ENCODE measurements at regions not wholly inside any gene's neighbourhood (a gene's known extent, or its start where the extent isn't known, plus 50 kb on each side); places are given as distances from the start of the nearest gene placed in this dataset.

- H3K27ac Mint-ChIP-seq = no peak overlapping the region
- Histone ChIP-seq H3K4me2 (no peak overlapping the region), H3K27ac (no peak overlapping the region), H3K4me1 (no peaks in the 10 kb centered on the region), H3K36me3 (no peaks in the 10 kb centered on the region), H3K79me2 (ENCODE audit: low read depth) (no peaks in the 10 kb centered on the region), H3K9me3 (ENCODE audit: low read depth) (no peaks in the 10 kb centered on the region), H3K4me3 (no peak overlapping the region), H3K27me3 (no peaks in the 10 kb centered on the region), H3F3A (ENCODE audit: low read depth) (no peaks in the 10 kb centered on the region), H3K9ac (no peak overlapping the region), H2AFZ (replicated peaks) (no peak overlapping the region), H4K20me1 (ENCODE audit: low read depth) (no peaks in the 10 kb centered on the region)
- no peak for DNase-seq (ENCODE audit: low spot score)
- peaks cover under 1% of the 10 kb centered on the region for H3K9me3 Mint-ChIP-seq
- H3K27me3 Mint-ChIP-seq (ENCODE audit: insufficient read depth, low read depth) = peaks cover 4% of the 10 kb centered on the region
- H3K36me3 Mint-ChIP-seq = no peaks in the 10 kb centered on the region
- TF ChIP-seq EZH2 (IDR thresholded peaks at IDR 0.05) (no peak), CTCF (IDR thresholded peaks at IDR 0.05) (no peak), EZH2phosphoT487 (IDR thresholded peaks at IDR 0.05) (no peak)
- H3K4me3 Mint-ChIP-seq = no peak overlapping the region
- no peaks in the 10 kb centered on the region for H3K4me1 Mint-ChIP-seq
Observed at GRCh38 chr6:122877302-122877701, 88.2 kb downstream of the SMPDL3A start.

GRCh38 chr6:122878796-122879195, 89.7 kb downstream of the SMPDL3A start:
- Mint-ChIP-seq H3K4me3 (no peak overlapping the region), H3K9me3 (peaks cover 8% of the 10 kb centered on the region), H3K36me3 (no peaks in the 10 kb centered on the region), H3K27ac (no peak overlapping the region), H3K4me1 (no peaks in the 10 kb centered on the region), H3K27me3 (ENCODE audit: insufficient read depth, low read depth) (peaks cover 4% of the 10 kb centered on the region)
- Histone ChIP-seq H4K20me1 (ENCODE audit: low read depth) (no peaks in the 10 kb centered on the region), H2AFZ (replicated peaks) (no peak overlapping the region), H3K27ac (no peak overlapping the region), H3K79me2 (ENCODE audit: low read depth) (no peaks in the 10 kb centered on the region), H3K36me3 (no peaks in the 10 kb centered on the region), H3K9me3 (ENCODE audit: low read depth) (no peaks in the 10 kb centered on the region), H3K9ac (no peak overlapping the region), H3F3A (ENCODE audit: low read depth) (no peaks in the 10 kb centered on the region), H3K4me2 (no peak overlapping the region), H3K4me3 (no peak overlapping the region), H3K4me1 (no peaks in the 10 kb centered on the region), H3K27me3 (no peaks in the 10 kb centered on the region)
- DNase-seq (ENCODE audit: low spot score) = no peak
- TF ChIP-seq CTCF (IDR thresholded peaks at IDR 0.05) = no peak
- no peak for TF ChIP-seq EZH2phosphoT487 (IDR thresholded peaks at IDR 0.05)
- no peak for TF ChIP-seq EZH2 (IDR thresholded peaks at IDR 0.05)

GRCh38 chr6:122886481-122886880, 97.4 kb downstream of the SMPDL3A start:
- no peaks in the 10 kb centered on the region for H3K36me3 Mint-ChIP-seq

More at GRCh38 chr6:122886481-122886880, 97.4 kb downstream of the SMPDL3A start:
- H3K27ac ChIP-seq = no peak overlapping the region
- DNase-seq (ENCODE audit: low spot score) = peak; percentile 68
- H3K4me2 ChIP-seq = peak overlapping the region; percentile 36
- TF ChIP-seq CTCF (IDR thresholded peaks at IDR 0.05) = no peak
- no peak for TF ChIP-seq EZH2phosphoT487 (IDR thresholded peaks at IDR 0.05)
- TF ChIP-seq EZH2 (IDR thresholded peaks at IDR 0.05) = no peak
- H3K4me1 Mint-ChIP-seq = peaks cover 9% of the 10 kb centered on the region
- H3K79me2 ChIP-seq (ENCODE audit: low read depth) = no peaks in the 10 kb centered on the region
- no peak overlapping the region for H3K4me3 ChIP-seq
- H3K4me1 ChIP-seq = peaks cover 14% of the 10 kb centered on the region
- H2AFZ ChIP-seq (replicated peaks) = peak overlapping the region; percentile 56
- H3K9me3 Mint-ChIP-seq = peaks cover 8% of the 10 kb centered on the region
- H3K9ac ChIP-seq = no peak overlapping the region
- H3K27ac Mint-ChIP-seq = no peak overlapping the region
- H3F3A ChIP-seq (ENCODE audit: low read depth) = no peaks in the 10 kb centered on the region
- H3K36me3 ChIP-seq = no peaks in the 10 kb centered on the region
- H3K4me3 Mint-ChIP-seq = no peak overlapping the region
- no peaks in the 10 kb centered on the region for H3K9me3 ChIP-seq (ENCODE audit: low read depth)
- no peaks in the 10 kb centered on the region for H3K27me3 ChIP-seq
- no peaks in the 10 kb centered on the region for H4K20me1 ChIP-seq (ENCODE audit: low read depth)
- no peaks in the 10 kb centered on the region for H3K27me3 Mint-ChIP-seq (ENCODE audit: insufficient read depth, low read depth)

Measured in neural progenitor cell (in vitro differentiated cells).